GM21390 (cell line): ENCODE measurements at regions not wholly inside any gene's neighbourhood (a gene's known extent, or its start where the extent isn't known, plus 50 kb on each side); places are given as distances from the start of the nearest gene placed in this dataset.
"Not testable (repeated sequence)": the region's sequence is repeated elsewhere in the genome, so short reads cannot be mapped to it uniquely, and the experiment has no call there.

Experiments used
- ATAC-seq: cut with Tn5 transposase; IDR thresholded peaks from one replicate; pipeline ENCODE4 v1.9.1; 2021; ENCODE audit not compliant: unreplicated experiment

- no peak for ATAC-seq
Measured at GRCh38 chr4:163077680-163078079, 89.0 kb downstream of the NAF1 start.

GRCh38 chr4:163072222-163072621, 94.5 kb downstream of the NAF1 start:
- ATAC-seq, result no peak

- no peak for ATAC-seq
Measured at GRCh38 chr4:163071308-163071707, 95.4 kb downstream of the NAF1 start.

GRCh38 chr4:163070023-163070422, 96.7 kb downstream of the NAF1 start:
- ATAC-seq, result no peak

GRCh38 chr4:163063891-163064290, 102.8 kb downstream of the NAF1 start:
- ATAC-seq, result no peak

- ATAC-seq, result peak; percentile 77
Measured at GRCh38 chr4:163048447-163048846, 118.2 kb downstream of the NAF1 start.

GRCh38 chr4:163042306-163042705, 124.4 kb downstream of the NAF1 start:
- no peak for ATAC-seq

GRCh38 chr4:163017135-163017534, 149.6 kb downstream of the NAF1 start:
- ATAC-seq, result no peak

GRCh38 chr4:163012816-163013215, 153.9 kb downstream of the NAF1 start:
- ATAC-seq, result no peak

- ATAC-seq, result no peak
Measured at GRCh38 chr4:163003979-163004378, 162.7 kb downstream of the NAF1 start.

GRCh38 chr4:162988530-162988929, 178.2 kb downstream of the NAF1 start:
- no peak for ATAC-seq

- ATAC-seq, result no peak
Measured at GRCh38 chr4:162985131-162985530, 181.6 kb downstream of the NAF1 start.

GRCh38 chr4:162984621-162985020, 182.1 kb downstream of the NAF1 start:
- ATAC-seq, result no peak

GRCh38 chr4:162981823-162982222, 184.9 kb downstream of the NAF1 start:
- no peak for ATAC-seq

- no peak for ATAC-seq
Measured at GRCh38 chr4:162978398-162978797, 188.3 kb downstream of the NAF1 start.

- ATAC-seq, result no peak
Measured at GRCh38 chr4:162977788-162978187, 188.9 kb downstream of the NAF1 start.

GRCh38 chr4:162972661-162973330, 193.9 kb downstream of the NAF1 start:
- no peak for ATAC-seq

GRCh38 chr4:162969194-162969593, 197.5 kb downstream of the NAF1 start:
- ATAC-seq, result no peak

- ATAC-seq, result not testable (repeated sequence)
Measured at GRCh38 chr4:162965978-162966377, 200.7 kb downstream of the NAF1 start.

GRCh38 chr4:162959046-162959445, 207.6 kb downstream of the NAF1 start:
- ATAC-seq, result peak; percentile 71

- no peak for ATAC-seq
Measured at GRCh38 chr4:162957521-162958143, 209.1 kb downstream of the NAF1 start.

- ATAC-seq, result no peak
Measured at GRCh38 chr4:162954976-162955375, 211.7 kb downstream of the NAF1 start.

GRCh38 chr4:162952232-162952631, 214.5 kb downstream of the NAF1 start:
- ATAC-seq, result no peak
